CD8-positive, alpha-beta memory T cell (primary cell): ENCODE measurements at regions not wholly inside any gene's neighbourhood (a gene's known extent, or its start where the extent isn't known, plus 50 kb on each side); places are given as distances from the start of the nearest gene placed in this dataset.

Experiments
- CTCF ChIA-PET: fragments of 350-600 bp; sonication (Branson Sonifier 250); formaldehyde crosslinking; loops from one replicate; lab custom pipeline; 2021; ENCODE audit warnings: antibody characterized with exemption; lab: Charles Lee
- POLR2A ChIA-PET: fragments of 350-600 bp; sonication (Branson Sonifier 250); formaldehyde crosslinking; loops from one replicate; lab custom pipeline; 2021; ENCODE audit warnings: antibody characterized with exemption; lab: Charles Lee
- DNase-seq, 5 donors: peaks; one replicate each; pipeline versions ENCODE4 v3.0.0 to v3.0.0-alpha.2; 2020 to 2022; ENCODE audit warnings: mixed read lengths in 1 of 5
- H3K27ac ChIP-seq: one replicate; pipeline ENCODE4 v1.7.0; 2013; ENCODE audit warnings: low read depth, mild to moderate bottlenecking, low read length, moderate library complexity
- H3K27me3 ChIP-seq: 2 replicates; pipeline ENCODE4 v1.7.0; 2013; ENCODE audit warnings: low read length, mild to moderate bottlenecking; ENCODE audit not compliant: insufficient read depth, poor library complexity, severe bottlenecking
- H3K36me3 ChIP-seq: 2 replicates; pipeline ENCODE4 v1.7.0; 2013; ENCODE audit warnings: mild to moderate bottlenecking, low read length, moderate library complexity; ENCODE audit not compliant: insufficient read depth
- H3K4me1 ChIP-seq: 2 replicates; pipeline ENCODE4 v1.7.0; 2013; ENCODE audit warnings: mild to moderate bottlenecking, low read length, moderate library complexity; ENCODE audit not compliant: insufficient read depth
- H3K4me3 ChIP-seq: 2 replicates; pipeline ENCODE4 v1.7.0; 2013; ENCODE audit warnings: mild to moderate bottlenecking, low read length
- H3K9me3 ChIP-seq: 2 replicates; pipeline ENCODE4 v1.7.0; 2013; ENCODE audit warnings: mild to moderate bottlenecking, low read length
- H3K27ac Mint-ChIP-seq, 8 donors: one replicate each; pipeline ENCODE4 v1.8.0; 2020 to 2021; ENCODE audit warnings: mixed read lengths in 8 of 8, mild to moderate bottlenecking in 6 of 8, inconsistent platforms in 3 of 8, moderate library complexity in 3 of 8
- H3K27me3 Mint-ChIP-seq, 2 donors: one replicate each; pipeline ENCODE4 v1.8.0; 2020 to 2021; ENCODE audit warnings: mixed read lengths in 2 of 2, mild to moderate bottlenecking in 1 of 2, moderate library complexity in 1 of 2
- H3K36me3 Mint-ChIP-seq, 3 donors: one replicate each; pipeline ENCODE4 v1.8.0; 2020 to 2021; ENCODE audit warnings: mixed read lengths in 3 of 3, inconsistent platforms in 1 of 3, mild to moderate bottlenecking in 1 of 3
- H3K4me1 Mint-ChIP-seq, 3 donors: one replicate each; pipeline ENCODE4 v1.8.0; 2020 to 2021; ENCODE audit warnings: mixed read lengths in 3 of 3, inconsistent platforms in 1 of 3, mild to moderate bottlenecking in 1 of 3
- H3K4me3 Mint-ChIP-seq, 7 donors: one replicate each; pipeline ENCODE4 v1.8.0; 2020 to 2021; ENCODE audit warnings: mixed read lengths in 7 of 7, mild to moderate bottlenecking in 6 of 7, moderate library complexity in 4 of 7, inconsistent platforms in 2 of 7
- H3K9me3 Mint-ChIP-seq, 5 donors: one replicate each; pipeline ENCODE4 v1.8.0; 2020 to 2022; ENCODE audit warnings: mixed read lengths in 5 of 5, mild to moderate bottlenecking in 3 of 5, moderate library complexity in 2 of 5, inconsistent platforms in 1 of 5

GRCh38 chr14:97172644-97173043, 375.5 kb downstream of the VRK1 start:
- DNase-seq, result no peak
- CTCF ChIA-PET, result no interaction called here
- Mint-ChIP-seq H3K4me1 (peaks cover 6 to 15% (median 8%) of the 10 kb centered on the region in 3 donors), H3K27ac (no peak overlapping the region), H3K9me3 (peaks cover 0 to 3% (median 0%) of the 10 kb centered on the region in 5 donors), H3K27me3 (peaks cover 0 to 4% of the 10 kb centered on the region in 2 donors), H3K36me3 (no peaks in the 10 kb centered on the region), H3K4me3 (no peak overlapping the region)
- POLR2A ChIA-PET, result no interaction called here
- Histone ChIP-seq H3K9me3 (no peaks in the 10 kb centered on the region), H3K27ac (no peak overlapping the region), H3K4me1 (no peaks in the 10 kb centered on the region), H3K4me3 (no peak overlapping the region), H3K36me3 (no peaks in the 10 kb centered on the region), H3K27me3 (no peaks in the 10 kb centered on the region)

- peaks cover 0 to 3% (median 0%) of the 10 kb centered on the region in 5 donors for H3K9me3 Mint-ChIP-seq
- Histone ChIP-seq H3K4me1 (no peaks in the 10 kb centered on the region), H3K4me3 (no peak overlapping the region), H3K36me3 (no peaks in the 10 kb centered on the region), H3K9me3 (no peaks in the 10 kb centered on the region), H3K27ac (no peak overlapping the region), H3K27me3 (no peaks in the 10 kb centered on the region)
- H3K4me1 Mint-ChIP-seq, result peaks cover 18 to 33% (median 29%) of the 10 kb centered on the region in 3 donors
- H3K27me3 Mint-ChIP-seq, result peaks cover 0 to 1% of the 10 kb centered on the region in 2 donors
- peak overlapping the region in 4 of 8 donors; percentile 18 to 52 (median 24) for H3K27ac Mint-ChIP-seq
- H3K36me3 Mint-ChIP-seq, result no peaks in the 10 kb centered on the region
- H3K4me3 Mint-ChIP-seq, result no peak overlapping the region
- ChIA-PET CTCF (interaction anchor here (0.8 kb wide), 1 partner anchor 9 kb away, joined by 3 read pairs; no protein-coding TSS in a partner anchor), POLR2A (no interaction called here)
- DNase-seq, result peak; percentile 11 to 57 (median 19)
Observed at GRCh38 chr14:97177016-97177415, 379.8 kb downstream of the VRK1 start.

GRCh38 chr14:97177635-97178034, 380.5 kb downstream of the VRK1 start:
- Histone ChIP-seq H3K9me3 (no peaks in the 10 kb centered on the region), H3K36me3 (no peaks in the 10 kb centered on the region), H3K4me3 (no peak overlapping the region), H3K4me1 (no peaks in the 10 kb centered on the region), H3K27ac (no peak overlapping the region), H3K27me3 (no peaks in the 10 kb centered on the region)
- H3K4me1 Mint-ChIP-seq, result peaks cover 18 to 29% (median 28%) of the 10 kb centered on the region in 3 donors
- H3K27me3 Mint-ChIP-seq, result peaks cover 0 to 1% of the 10 kb centered on the region in 2 donors
- POLR2A ChIA-PET, result no interaction called here
- H3K4me3 Mint-ChIP-seq, result no peak overlapping the region
- H3K9me3 Mint-ChIP-seq, result no peaks in the 10 kb centered on the region
- CTCF ChIA-PET, result no interaction called here
- DNase-seq, result no peak
- peak overlapping the region in 3 of 8 donors; percentile 18 to 56 (median 55) for H3K27ac Mint-ChIP-seq
- H3K36me3 Mint-ChIP-seq, result no peaks in the 10 kb centered on the region

- H3K9me3 ChIP-seq, result no peaks in the 10 kb centered on the region
- H3K27ac ChIP-seq, result no peak overlapping the region
- Mint-ChIP-seq H3K27ac (peak overlapping the region in 2 of 8 donors; percentile 17 to 53), H3K9me3 (no peaks in the 10 kb centered on the region), H3K36me3 (no peaks in the 10 kb centered on the region), H3K4me3 (no peak overlapping the region), H3K4me1 (peaks cover 18 to 29% (median 28%) of the 10 kb centered on the region in 3 donors), H3K27me3 (peaks cover 0 to 1% of the 10 kb centered on the region in 2 donors)
- no peak overlapping the region for H3K4me3 ChIP-seq
- H3K27me3 ChIP-seq, result no peaks in the 10 kb centered on the region
- no peaks in the 10 kb centered on the region for H3K4me1 ChIP-seq
- ChIA-PET POLR2A (no interaction called here), CTCF (no interaction called here)
- H3K36me3 ChIP-seq, result no peaks in the 10 kb centered on the region
- DNase-seq, result no peak
Observed at GRCh38 chr14:97178781-97179180, 381.6 kb downstream of the VRK1 start.

GRCh38 chr14:97179573-97179972, 382.4 kb downstream of the VRK1 start:
- ChIA-PET POLR2A (no interaction called here), CTCF (no interaction called here)
- no peaks in the 10 kb centered on the region for H3K36me3 ChIP-seq
- H3K27me3 ChIP-seq, result no peaks in the 10 kb centered on the region
- no peaks in the 10 kb centered on the region for H3K36me3 Mint-ChIP-seq
- no peaks in the 10 kb centered on the region for H3K4me1 ChIP-seq
- H3K27ac Mint-ChIP-seq, result peak overlapping the region in 1 of 8 donors; percentile 17
- no peak for DNase-seq
- peak overlapping the region in 1 of 7 donors; percentile 5 for H3K4me3 Mint-ChIP-seq
- no peak overlapping the region for H3K27ac ChIP-seq
- peaks cover 18 to 29% (median 28%) of the 10 kb centered on the region in 3 donors for H3K4me1 Mint-ChIP-seq
- no peak overlapping the region for H3K4me3 ChIP-seq
- no peaks in the 10 kb centered on the region for H3K9me3 Mint-ChIP-seq
- H3K27me3 Mint-ChIP-seq, result no peaks in the 10 kb centered on the region
- H3K9me3 ChIP-seq, result no peaks in the 10 kb centered on the region

- H3K27me3 Mint-ChIP-seq, result no peaks in the 10 kb centered on the region
- CTCF ChIA-PET, result no interaction called here
- H3K27ac ChIP-seq, result no peak overlapping the region
- no peaks in the 10 kb centered on the region for H3K9me3 ChIP-seq
- no peaks in the 10 kb centered on the region for H3K4me1 ChIP-seq
- no peaks in the 10 kb centered on the region for H3K36me3 ChIP-seq
- no peak overlapping the region for H3K4me3 Mint-ChIP-seq
- H3K27me3 ChIP-seq, result no peaks in the 10 kb centered on the region
- DNase-seq, result no peak
- no peaks in the 10 kb centered on the region for H3K9me3 Mint-ChIP-seq
- H3K4me3 ChIP-seq, result no peak overlapping the region
- POLR2A ChIA-PET, result no interaction called here
- H3K4me1 Mint-ChIP-seq, result peaks cover 23 to 34% (median 33%) of the 10 kb centered on the region in 3 donors
- no peaks in the 10 kb centered on the region for H3K36me3 Mint-ChIP-seq
- H3K27ac Mint-ChIP-seq, result no peak overlapping the region
Observed at GRCh38 chr14:97180304-97181200, 383.4 kb downstream of the VRK1 start.

GRCh38 chr14:97185186-97185585, 388.0 kb downstream of the VRK1 start:
- H3K27me3 ChIP-seq, result no peaks in the 10 kb centered on the region
- CTCF ChIA-PET, result interaction anchor here (1.1 kb wide), 1 partner anchor 946 kb away, joined by 3 read pairs; no protein-coding TSS in a partner anchor
- H3K4me1 Mint-ChIP-seq, result peaks cover 6 to 9% (median 6%) of the 10 kb centered on the region in 3 donors
- no peak overlapping the region for H3K27ac ChIP-seq
- no peak overlapping the region for H3K4me3 Mint-ChIP-seq
- no peaks in the 10 kb centered on the region for H3K9me3 Mint-ChIP-seq
- no peaks in the 10 kb centered on the region for H3K36me3 Mint-ChIP-seq
- no peaks in the 10 kb centered on the region for H3K27me3 Mint-ChIP-seq
- no peaks in the 10 kb centered on the region for H3K9me3 ChIP-seq
- H3K27ac Mint-ChIP-seq, result peak overlapping the region in 4 of 8 donors; percentile 5 to 87 (median 54)
- H3K4me3 ChIP-seq, result no peak overlapping the region
- DNase-seq, result peak in 2 of 5 donors; percentile 11 to 22
- H3K4me1 ChIP-seq, result no peaks in the 10 kb centered on the region
- POLR2A ChIA-PET, result no interaction called here
- no peaks in the 10 kb centered on the region for H3K36me3 ChIP-seq

- ChIA-PET CTCF (no interaction called here), POLR2A (no interaction called here)
- Mint-ChIP-seq H3K27ac (no peak overlapping the region), H3K4me1 (peaks cover 6 to 7% (median 6%) of the 10 kb centered on the region in 3 donors), H3K9me3 (no peaks in the 10 kb centered on the region), H3K4me3 (peak overlapping the region in 1 of 7 donors; percentile 19), H3K27me3 (peaks cover 5 to 12% of the 10 kb centered on the region in 2 donors), H3K36me3 (peaks cover 0 to 9% (median 0%) of the 10 kb centered on the region in 3 donors)
- H3K27me3 ChIP-seq, result no peaks in the 10 kb centered on the region
- H3K9me3 ChIP-seq, result no peaks in the 10 kb centered on the region
- no peak for DNase-seq
- no peak overlapping the region for H3K4me3 ChIP-seq
- H3K36me3 ChIP-seq, result no peaks in the 10 kb centered on the region
- H3K27ac ChIP-seq, result no peak overlapping the region
- no peaks in the 10 kb centered on the region for H3K4me1 ChIP-seq
Observed at GRCh38 chr14:97187916-97188315, 390.7 kb downstream of the VRK1 start.
